T-cell (primary cell): ENCODE measurements at regions not wholly inside any gene's neighbourhood (a gene's known extent, or its start where the extent isn't known, plus 50 kb on each side); places are given as distances from the start of the nearest gene placed in this dataset.

Experiments
- ATAC-seq, 4 experiments: fragments of 200-7000 bp in 3 of 4; fragments of 150-1000 bp in 1 of 4; cut with Tn5 transposase; replicated peaks in 1 of 4; 1 replicate in 3 of 4; 2 replicates in 1 of 4; pipeline ENCODE4 v1.10.0; 2021; ENCODE audit warnings: moderate library complexity in 3 of 4, mild to moderate bottlenecking in 2 of 4, moderate number of reproducible peaks in 1 of 4
- CTCF ChIA-PET, 2 donors: fragments of 300-600 bp; sonication (Branson Sonifier 250); formaldehyde crosslinking; loops; one replicate each; lab custom pipeline; 2022; ENCODE audit warnings: antibody characterized with exemption in 2 of 2; lab: Charles Lee
- POLR2A ChIA-PET, 2 donors: fragments of 300-600 bp; sonication (Branson Sonifier 250); formaldehyde crosslinking; loops; one replicate each; lab custom pipeline; 2022; ENCODE audit warnings: antibody characterized with exemption in 2 of 2; lab: Charles Lee
- DNase-seq, 35 experiments: peaks; one replicate each; pipeline versions ENCODE4 v3.0.0 to v3.0.0-alpha.2; 2013 to 2023
- H3K27ac ChIP-seq: one replicate; pipeline ENCODE4 v1.5.1; 2013; ENCODE audit warnings: low read length
- H3K27me3 ChIP-seq, 2 experiments: replicated peaks in 1 of 2; 1 replicate in 1 of 2; 2 replicates in 1 of 2; pipeline versions ENCODE4 v1.6.1 to v1.7.0; 2013; ENCODE audit warnings: low read length in 1 of 2, mixed read lengths in 1 of 2; ENCODE audit not compliant: control insufficient read depth in 2 of 2, insufficient read depth in 2 of 2; ENCODE audit errors: extremely low read depth in 1 of 2
- H3K36me3 ChIP-seq, 2 donors: 1 replicate in 1 of 2; 2 replicates in 1 of 2; pipeline versions ENCODE4 v1.6.1 to v1.7.0; 2013; ENCODE audit warnings: low read length in 1 of 2; ENCODE audit not compliant: control insufficient read depth in 2 of 2, insufficient read depth in 1 of 2; ENCODE audit errors: extremely low read depth in 1 of 2
- H3K4me1 ChIP-seq, 2 experiments: 1 replicate in 1 of 2; 2 replicates in 1 of 2; pipeline versions ENCODE4 v1.6.1 to v1.7.0; 2013; ENCODE audit warnings: low read length in 2 of 2, mixed read lengths in 1 of 2; ENCODE audit not compliant: insufficient read depth in 2 of 2, control insufficient read depth in 1 of 2; ENCODE audit errors: extremely low read depth in 1 of 2
- H3K4me3 ChIP-seq, 2 donors: 1 replicate in 1 of 2; 2 replicates in 1 of 2; pipeline versions ENCODE4 v1.5.1 to v1.7.0; 2013; ENCODE audit warnings: mild to moderate bottlenecking in 2 of 2, low read length in 1 of 2, moderate library complexity in 1 of 2; ENCODE audit not compliant: control insufficient read depth in 1 of 2; ENCODE audit errors: extremely low read depth in 1 of 2
- H3K9me3 ChIP-seq: 2 replicates; pipeline ENCODE4 v1.7.0; 2013
- H3K27ac Mint-ChIP-seq, 2 donors: one replicate each; pipeline ENCODE4 v1.8.0; 2020 to 2021; ENCODE audit warnings: mild to moderate bottlenecking in 2 of 2, mixed read lengths in 2 of 2
- H3K27me3 Mint-ChIP-seq, 2 donors: one replicate each; pipeline ENCODE4 v1.8.0; 2021 to 2022; ENCODE audit warnings: mixed read lengths in 2 of 2
- H3K36me3 Mint-ChIP-seq: one replicate; pipeline ENCODE4 v1.8.0; 2021; ENCODE audit warnings: mixed read lengths
- H3K4me1 Mint-ChIP-seq, 3 donors: one replicate each; pipeline ENCODE4 v1.8.0; 2020 to 2022; ENCODE audit warnings: mixed read lengths in 3 of 3, mild to moderate bottlenecking in 1 of 3
- H3K4me3 Mint-ChIP-seq, 3 donors: one replicate each; pipeline ENCODE4 v1.8.0; 2020 to 2022; ENCODE audit warnings: mild to moderate bottlenecking in 3 of 3, mixed read lengths in 3 of 3, moderate library complexity in 3 of 3
- H3K9me3 Mint-ChIP-seq, 3 donors: one replicate each; pipeline ENCODE4 v1.8.0; 2020 to 2022; ENCODE audit warnings: mixed read lengths in 3 of 3
- WGBS: methylation state at CpG from one replicate; pipeline ENCODE4 v1.1.5; 2013; ENCODE audit warnings: missing lambda C conversion rate; ENCODE audit not compliant: insufficient coverage; 5-methylcytosine and 5-hydroxymethylcytosine counted together

DNA sequence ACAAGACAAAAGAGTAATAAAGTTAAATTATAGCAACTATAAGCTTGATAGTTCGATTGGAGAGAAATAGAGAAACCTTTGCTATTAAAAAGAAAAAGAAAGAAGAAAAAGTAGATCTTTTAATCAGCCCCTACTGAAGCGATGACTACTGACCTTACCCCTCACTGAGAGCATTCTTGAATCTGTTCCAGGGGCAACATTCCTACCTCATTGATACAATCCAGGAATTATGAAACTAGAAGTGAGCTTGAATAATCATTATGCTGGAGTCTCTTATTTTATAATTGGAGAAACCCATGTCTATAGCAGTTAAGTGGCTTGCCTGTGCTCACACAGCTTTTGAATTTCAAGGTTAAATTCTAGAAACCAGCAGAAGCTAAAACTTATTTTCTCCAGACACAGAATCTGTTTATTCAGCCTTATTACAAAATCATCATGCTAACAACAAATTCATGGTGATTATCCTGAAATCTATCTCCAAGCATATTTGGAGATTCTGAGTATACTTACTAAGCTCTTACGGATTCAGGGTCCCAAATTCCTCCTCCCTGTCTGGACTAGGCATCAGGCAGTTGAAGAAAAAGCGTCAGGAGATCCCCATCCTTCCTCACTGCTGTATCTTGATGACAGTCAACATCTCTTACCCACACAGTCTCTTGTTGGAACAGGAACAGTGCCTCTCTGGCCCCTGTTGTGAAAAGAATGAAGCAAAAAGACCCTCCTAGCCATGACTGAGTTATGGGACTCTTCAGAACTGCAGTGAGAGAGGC, 547.6 kb upstream of the WWC1 start:
- 80% methylated on average over 1 of the region's 4 CpGs for WGBS
- no peak for ATAC-seq
- H3K27ac Mint-ChIP-seq: no peak overlapping the region
- H3K4me3 Mint-ChIP-seq: no peak overlapping the region
- no peaks in the 10 kb centered on the region for H3K36me3 Mint-ChIP-seq
- no peak for DNase-seq
- H3K9me3 Mint-ChIP-seq: peaks cover 0 to 3% (median 0%) of the 10 kb centered on the region in 3 donors
- no peaks in the 10 kb centered on the region for H3K27me3 ChIP-seq
- H3K4me3 ChIP-seq: no peak overlapping the region
- no peaks in the 10 kb centered on the region for H3K9me3 ChIP-seq
- H3K4me1 Mint-ChIP-seq: no peaks in the 10 kb centered on the region
- no peaks in the 10 kb centered on the region for H3K36me3 ChIP-seq
- no peaks in the 10 kb centered on the region for H3K4me1 ChIP-seq
- POLR2A ChIA-PET: no interaction called here
- no peak overlapping the region for H3K27ac ChIP-seq
- H3K27me3 Mint-ChIP-seq: no peaks in the 10 kb centered on the region
- CTCF ChIA-PET: no interaction called here

DNA sequence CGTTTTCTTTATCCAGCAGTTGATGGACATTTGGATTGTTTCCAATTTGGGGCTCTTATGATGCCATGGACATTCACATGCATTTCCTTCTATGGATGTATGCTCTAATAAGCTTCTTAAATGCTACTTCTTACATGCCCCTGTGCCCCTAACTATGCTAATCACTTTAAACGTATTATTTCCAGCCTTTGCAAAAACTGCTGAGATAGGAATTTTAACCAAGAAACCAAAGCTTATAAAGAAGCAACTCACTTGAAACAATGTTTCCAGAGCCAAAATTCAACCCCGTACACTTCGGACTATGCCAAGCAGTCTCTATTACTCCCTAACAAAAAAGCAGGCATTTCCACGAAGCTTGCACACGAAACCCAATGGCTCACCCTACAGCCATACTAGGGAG, 545.6 kb upstream of the WWC1 start:
- ATAC-seq: no peak
- H3K36me3 ChIP-seq: no peaks in the 10 kb centered on the region
- ChIA-PET CTCF (interaction anchor here in 1 of 2 donors (0.5 kb wide), 1 partner anchor 400 kb away, joined by 4 read pairs; no protein-coding TSS in a partner anchor), POLR2A (no interaction called here)
- no peaks in the 10 kb centered on the region for H3K4me1 Mint-ChIP-seq
- no peaks in the 10 kb centered on the region for H3K36me3 Mint-ChIP-seq
- no peaks in the 10 kb centered on the region for H3K9me3 ChIP-seq
- no peak overlapping the region for H3K27ac ChIP-seq
- 80% methylated on average over 3 of the region's 6 CpGs for WGBS
- no peaks in the 10 kb centered on the region for H3K27me3 ChIP-seq
- H3K27me3 Mint-ChIP-seq: no peaks in the 10 kb centered on the region
- no peak overlapping the region for H3K27ac Mint-ChIP-seq
- DNase-seq: no peak
- peaks cover 0 to 6% (median 0%) of the 10 kb centered on the region in 3 donors for H3K9me3 Mint-ChIP-seq
- H3K4me3 Mint-ChIP-seq: no peak overlapping the region
- H3K4me3 ChIP-seq: no peak overlapping the region
- H3K4me1 ChIP-seq: no peaks in the 10 kb centered on the region

- Mint-ChIP-seq H3K9me3 (peaks cover 0 to 10% (median 2%) of the 10 kb centered on the region in 3 donors), H3K36me3 (no peaks in the 10 kb centered on the region), H3K4me1 (no peaks in the 10 kb centered on the region), H3K27me3 (no peaks in the 10 kb centered on the region), H3K27ac (no peak overlapping the region), H3K4me3 (no peak overlapping the region)
- Histone ChIP-seq H3K36me3 (no peaks in the 10 kb centered on the region), H3K27ac (no peak overlapping the region), H3K4me1 (no peaks in the 10 kb centered on the region), H3K9me3 (no peaks in the 10 kb centered on the region), H3K27me3 (no peaks in the 10 kb centered on the region), H3K4me3 (no peak overlapping the region)
- POLR2A ChIA-PET: no interaction called here
- DNase-seq: no peak
- no peak for ATAC-seq
- CTCF ChIA-PET: no interaction called here
- no CpG with 5 or more reads among the region's 1 CpG for WGBS
These were observed 540.9 kb upstream of the WWC1 start for GRCh38 chr5:167750586-167750985.

DNA sequence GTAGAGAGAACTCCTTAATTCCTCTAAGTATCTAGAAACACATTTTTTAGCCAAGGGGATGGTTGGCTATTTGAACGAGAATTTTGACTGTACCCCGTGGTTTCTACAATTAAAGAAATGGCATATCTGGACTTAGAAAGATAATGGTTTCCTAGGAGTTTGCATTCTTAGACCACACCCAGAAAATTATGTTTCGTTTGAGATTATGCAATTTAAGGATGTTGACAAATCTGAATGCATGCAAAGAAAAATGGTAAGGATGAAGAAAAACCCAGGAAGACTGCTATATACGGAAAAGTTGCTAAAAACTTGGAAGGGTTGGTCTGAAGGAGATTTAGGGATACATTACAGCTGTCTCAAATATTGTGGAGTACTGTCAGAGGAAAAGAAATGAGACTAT, 538.5 kb upstream of the WWC1 start:
- Histone ChIP-seq H3K27me3 (no peaks in the 10 kb centered on the region), H3K36me3 (no peaks in the 10 kb centered on the region), H3K4me3 (no peak overlapping the region), H3K27ac (no peak overlapping the region), H3K4me1 (no peaks in the 10 kb centered on the region), H3K9me3 (no peaks in the 10 kb centered on the region)
- Mint-ChIP-seq H3K9me3 (peaks cover 0 to 7% (median 2%) of the 10 kb centered on the region in 3 donors), H3K4me1 (no peaks in the 10 kb centered on the region), H3K27me3 (no peaks in the 10 kb centered on the region), H3K36me3 (no peaks in the 10 kb centered on the region), H3K4me3 (no peak overlapping the region), H3K27ac (no peak overlapping the region)
- CTCF ChIA-PET: no interaction called here
- POLR2A ChIA-PET: no interaction called here
- ATAC-seq (no peak), DNase-seq (no peak)
- 86% methylated on average over 1 of the region's 4 CpGs for WGBS

GRCh38 chr5:167753725-167754490, 537.5 kb upstream of the WWC1 start:
- Histone ChIP-seq H3K27me3 (no peaks in the 10 kb centered on the region), H3K36me3 (no peaks in the 10 kb centered on the region), H3K4me3 (no peak overlapping the region), H3K9me3 (no peaks in the 10 kb centered on the region), H3K4me1 (no peaks in the 10 kb centered on the region), H3K27ac (no peak overlapping the region)
- no peak for ATAC-seq
- Mint-ChIP-seq H3K27me3 (no peaks in the 10 kb centered on the region), H3K9me3 (peaks cover 0 to 7% (median 2%) of the 10 kb centered on the region in 3 donors), H3K36me3 (no peaks in the 10 kb centered on the region), H3K27ac (no peak overlapping the region), H3K4me3 (no peak overlapping the region), H3K4me1 (no peaks in the 10 kb centered on the region)
- POLR2A ChIA-PET: no interaction called here
- 100% methylated on average over 1 of the region's 6 CpGs for WGBS
- CTCF ChIA-PET: no interaction called here
- no peak for DNase-seq

DNA sequence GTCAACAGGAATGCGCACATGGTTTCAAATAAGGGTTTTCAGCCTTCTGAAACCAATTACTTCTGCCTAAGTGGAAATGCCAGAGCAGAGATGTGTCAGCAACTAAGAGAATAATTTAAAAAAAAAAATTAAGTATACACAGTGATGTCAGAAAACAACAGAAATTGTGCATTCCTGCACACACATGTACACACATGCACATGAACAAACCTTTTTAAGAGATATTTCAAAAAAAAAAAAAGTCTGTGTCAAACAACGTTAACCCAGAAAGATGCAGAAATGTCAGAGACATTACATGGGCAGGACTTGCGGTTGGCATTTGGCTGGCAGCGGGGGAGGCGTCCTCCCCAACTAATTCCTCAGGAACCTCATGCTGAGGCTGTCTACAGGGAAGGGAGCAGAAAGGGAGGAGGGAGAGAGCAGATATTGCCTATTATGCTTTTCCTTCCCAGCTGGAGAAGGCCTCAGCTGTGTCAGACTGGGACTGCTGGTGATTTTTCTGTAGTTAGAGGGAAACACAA, 536.9 kb upstream of the WWC1 start:
- peaks cover 0 to 10% (median 2%) of the 10 kb centered on the region in 3 donors for H3K9me3 Mint-ChIP-seq
- POLR2A ChIA-PET: no interaction called here
- Histone ChIP-seq H3K27me3 (no peaks in the 10 kb centered on the region), H3K36me3 (no peaks in the 10 kb centered on the region), H3K9me3 (no peaks in the 10 kb centered on the region), H3K27ac (no peak overlapping the region), H3K4me3 (no peak overlapping the region), H3K4me1 (no peaks in the 10 kb centered on the region)
- no peak overlapping the region for H3K27ac Mint-ChIP-seq
- ATAC-seq: no peak
- WGBS: no CpG with 5 or more reads among the region's 5 CpGs
- CTCF ChIA-PET: no interaction called here
- no peak for DNase-seq
- no peaks in the 10 kb centered on the region for H3K4me1 Mint-ChIP-seq
- no peak overlapping the region for H3K4me3 Mint-ChIP-seq
- H3K36me3 Mint-ChIP-seq: no peaks in the 10 kb centered on the region
- H3K27me3 Mint-ChIP-seq: peaks cover 0 to 4% of the 10 kb centered on the region in 2 donors
